ENCODE measurements at regions not wholly inside any gene's neighbourhood (a gene's known extent, or its start where the extent isn't known, plus 50 kb on each side); places are given as distances from the start of the nearest gene placed in this dataset.
"Not testable (repeated sequence)": the region's sequence is repeated elsewhere in the genome, so short reads cannot be mapped to it uniquely, and the experiment has no call there.

DNA sequence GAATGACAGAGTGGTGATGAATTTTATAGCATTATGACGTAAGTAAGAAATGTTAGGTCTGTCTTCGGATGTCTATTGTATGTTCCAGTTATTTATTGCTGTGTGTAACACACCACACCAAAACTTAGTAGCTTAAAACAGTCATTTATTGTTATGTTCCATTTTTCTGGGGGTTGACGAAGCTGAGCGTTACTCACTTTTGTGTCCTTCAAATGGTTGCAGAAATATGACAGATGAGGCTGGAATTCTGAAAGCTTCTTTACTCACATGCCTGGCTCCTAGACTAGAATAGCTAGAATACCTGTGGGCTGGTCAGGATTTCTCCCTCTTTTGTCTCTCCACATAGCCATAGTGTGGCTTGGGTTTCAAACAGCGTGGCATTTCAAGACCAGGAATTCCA is 62.1 kb upstream of the S1PR1 start (continued):
- TF ChIP-seq RAD51 (IDR thresholded peaks at IDR 0.05): no peak
- no peak for TF ChIP-seq ZSCAN29 (IDR thresholded peaks at IDR 0.05)
- TF ChIP-seq, protein P1, sequence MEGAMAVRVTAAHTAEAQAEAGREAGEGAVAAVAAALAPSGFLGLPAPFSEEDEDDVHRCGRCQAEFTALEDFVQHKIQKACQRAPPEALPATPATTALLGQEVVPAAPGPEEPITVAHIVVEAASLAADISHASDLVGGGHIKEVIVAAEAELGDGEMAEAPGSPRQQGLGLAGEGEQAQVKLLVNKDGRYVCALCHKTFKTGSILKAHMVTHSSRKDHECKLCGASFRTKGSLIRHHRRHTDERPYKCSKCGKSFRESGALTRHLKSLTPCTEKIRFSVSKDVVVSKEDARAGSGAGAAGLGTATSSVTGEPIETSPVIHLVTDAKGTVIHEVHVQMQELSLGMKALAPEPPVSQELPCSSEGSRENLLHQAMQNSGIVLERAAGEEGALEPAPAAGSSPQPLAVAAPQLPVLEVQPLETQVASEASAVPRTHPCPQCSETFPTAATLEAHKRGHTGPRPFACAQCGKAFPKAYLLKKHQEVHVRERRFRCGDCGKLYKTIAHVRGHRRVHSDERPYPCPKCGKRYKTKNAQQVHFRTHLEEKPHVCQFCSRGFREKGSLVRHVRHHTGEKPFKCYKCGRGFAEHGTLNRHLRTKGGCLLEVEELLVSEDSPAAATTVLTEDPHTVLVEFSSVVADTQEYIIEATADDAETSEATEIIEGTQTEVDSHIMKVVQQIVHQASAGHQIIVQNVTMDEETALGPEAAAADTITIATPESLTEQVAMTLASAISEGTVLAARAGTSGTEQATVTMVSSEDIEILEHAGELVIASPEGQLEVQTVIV (IDR thresholded peaks at IDR 0.05; ENCODE audit: borderline replicate concordance, partially characterized antibody): no peak

DNA sequence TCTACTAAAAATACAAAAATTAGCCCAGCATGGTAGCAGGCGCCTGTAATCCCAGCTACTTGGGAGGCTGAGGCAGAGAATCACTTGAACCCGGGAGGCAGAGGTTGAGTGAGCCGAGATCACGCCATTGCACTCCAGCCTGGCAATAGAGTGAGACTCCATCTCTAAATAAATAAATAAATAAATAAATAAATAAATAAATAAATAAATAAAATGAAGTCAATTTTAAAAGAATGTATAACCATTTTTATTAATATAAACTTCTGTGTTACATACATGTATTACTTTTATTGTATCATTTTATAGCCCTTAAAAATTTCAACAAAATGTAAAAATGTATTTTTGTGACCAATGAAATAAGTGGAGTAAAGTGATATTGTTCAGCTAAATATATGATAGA is 62.5 kb upstream of the S1PR1 start:
- FAIRE-seq: not testable (repeated sequence)

More for the DNA sequence above, 62.5 kb upstream of the S1PR1 start:
- in situ Hi-C loops (cut with MboI); H4K20me1 ChIP-seq (ENCODE audit: control insufficient read depth, insufficient read depth); H3K4me2 ChIP-seq (ENCODE audit: control insufficient read depth, insufficient read depth); H3K9me3 ChIP-seq (replicated peaks; ENCODE audit: control insufficient read depth, insufficient read depth, low read length); H3K9ac ChIP-seq (ENCODE audit: control insufficient read depth, insufficient read depth, low read length); H3K36me3 ChIP-seq (ENCODE audit: control insufficient read depth in 2 of 2, insufficient read depth in 2 of 2, low read length in 1 of 2); H3K27me3 ChIP-seq (replicated peaks in 1 of 2; ENCODE audit: control insufficient read depth in 2 of 2, insufficient read depth in 2 of 2, low read length in 1 of 2); H3K27ac ChIP-seq (ENCODE audit: control insufficient read depth, insufficient read depth); BruUV-seq (replicated peaks); ATAC-seq; H3K4me3 ChIP-seq; H2AFZ ChIP-seq (ENCODE audit: control insufficient read depth, low read depth, low read length); H3K79me2 ChIP-seq (ENCODE audit: control insufficient read depth, insufficient read depth, low read length); DNase-seq (ENCODE audit: low read depth, low spot score); intact Hi-C loops (cut with micrococcal nuclease; ENCODE audit: unreplicated experiment): not testable (repeated sequence)
- H3K4me1 ChIP-seq (ENCODE audit: control insufficient read depth, insufficient read depth, low read length): peaks cover 11% of the 10 kb centered on the region
- POLR2A ChIA-PET: interaction anchor here (1.0 kb wide), 1 partner anchor 9 kb away, joined by 3 read pairs; no protein-coding TSS in a partner anchor
- SMC1A ChIA-PET (ENCODE audit: uncharacterized antibody, unreplicated experiment): interaction anchor here (1.4 kb wide), 1 partner anchor 29 kb away, joined by 3 read pairs; no protein-coding TSS in a partner anchor
- CTCF ChIA-PET: interaction anchor here (0.5 kb wide), 1 partner anchor 116 kb away, joined by 3 read pairs; no protein-coding TSS in a partner anchor
- WGBS (ENCODE audit: insufficient coverage, insufficient replicate concordance, low lambda C conversion rate, missing lambda C conversion rate): 97% methylated on average over 4 of the region's 4 CpGs
- RAD21 ChIA-PET (ENCODE audit: unreplicated experiment): interaction anchor here (0.6 kb wide), 1 partner anchor 33 kb away, joined by 3 read pairs; no protein-coding TSS in a partner anchor
